NCI-H510A (cell line): ENCODE measurements at regions not wholly inside any gene's neighbourhood (a gene's known extent, or its start where the extent isn't known, plus 50 kb on each side); places are given as distances from the start of the nearest gene placed in this dataset.
"Not testable (repeated sequence)": the region's sequence is repeated elsewhere in the genome, so short reads cannot be mapped to it uniquely, and the experiment has no call there.

ENCODE experiments used
- DNase-seq: peaks from one replicate; lab custom pipeline; 2025; lab: John Stamatoyannopoulos, UW

DNA sequence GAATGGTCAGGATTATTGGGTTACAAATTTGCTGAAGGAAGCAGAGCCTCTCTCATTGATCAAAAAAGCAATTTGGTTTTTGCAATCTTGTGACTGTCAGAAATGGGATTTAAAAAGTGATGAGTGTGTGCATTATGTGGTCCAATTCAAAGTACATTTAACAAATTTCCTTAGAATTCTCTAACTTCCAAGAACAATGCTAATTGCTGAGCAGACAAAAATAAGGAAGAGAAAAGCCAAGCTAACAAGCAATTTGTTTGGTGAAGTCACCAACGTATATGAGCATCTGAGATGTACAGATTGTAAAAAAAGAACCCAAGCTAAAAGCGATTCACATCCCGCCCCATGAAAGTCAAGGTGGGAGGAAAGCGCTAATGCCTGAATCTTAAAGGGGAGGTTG is 1643.9 kb downstream of the CDH8 start:
- DNase-seq: no peak

DNA sequence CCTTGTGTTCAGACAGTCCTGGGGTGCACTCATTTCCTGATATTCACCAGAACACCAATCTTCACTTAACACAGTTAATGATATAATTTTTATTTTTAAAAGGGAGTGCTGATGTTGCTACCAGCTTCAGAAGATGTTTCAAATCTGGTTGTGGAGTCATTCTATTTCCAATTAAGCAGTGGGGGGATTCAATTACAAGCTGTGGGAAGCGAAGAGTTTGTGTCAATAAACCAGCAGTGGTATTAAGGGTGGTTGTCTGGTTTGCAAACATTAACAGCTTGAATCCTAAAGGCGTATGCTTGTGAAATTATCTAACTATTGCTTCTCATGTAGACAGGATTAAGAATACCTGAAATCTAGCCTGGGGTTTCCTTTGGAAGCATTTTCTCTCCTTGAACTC is 1637.5 kb upstream of the GOT2 start:
- no peak for DNase-seq

DNA sequence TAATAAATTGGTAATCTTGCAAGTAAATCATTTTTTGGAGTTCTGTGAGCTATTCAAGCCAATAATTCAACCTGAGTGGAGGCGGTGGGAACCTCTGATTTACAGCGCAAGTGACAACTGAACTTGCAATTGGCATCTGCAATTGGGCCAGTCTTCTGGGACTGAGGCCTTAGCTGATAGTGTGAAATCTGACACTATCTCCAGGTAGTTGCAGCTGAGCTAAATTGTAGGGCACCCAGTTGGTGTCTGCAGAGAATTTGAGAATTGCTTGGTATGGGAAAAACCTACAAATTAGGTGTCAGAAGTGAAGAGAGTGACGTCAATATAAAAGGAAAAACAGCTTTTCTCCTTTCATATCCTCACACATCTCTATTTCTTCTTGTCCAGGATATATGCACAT is 1633.6 kb upstream of the GOT2 start:
- no peak for DNase-seq

DNA sequence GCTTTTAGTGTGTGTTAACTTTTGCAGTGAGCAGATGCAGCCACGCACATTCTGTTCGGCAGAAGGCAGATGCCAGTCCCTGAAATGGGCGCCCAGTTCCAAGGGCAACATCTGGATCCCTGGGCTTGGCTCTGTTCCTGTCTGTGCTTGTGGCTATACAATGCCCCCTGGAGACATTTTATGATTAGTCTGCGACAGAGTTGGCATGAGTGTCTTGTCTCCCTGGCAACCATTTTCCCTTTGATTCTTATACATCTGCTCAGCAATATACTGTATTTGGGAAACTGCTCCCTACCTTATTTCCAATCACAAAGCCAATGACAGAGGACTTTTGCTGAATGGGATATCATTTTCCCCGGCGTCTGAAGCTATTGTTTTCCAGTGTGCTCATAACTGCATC is 1629.5 kb upstream of the GOT2 start:
- no peak for DNase-seq

GRCh38 chr16:60359866-60360265 is 1625.8 kb upstream of the GOT2 start:
- not testable (repeated sequence) for DNase-seq

- DNase-seq: not testable (repeated sequence)
These were observed 1625.3 kb upstream of the GOT2 start for GRCh38 chr16:60359412-60359811.

DNA sequence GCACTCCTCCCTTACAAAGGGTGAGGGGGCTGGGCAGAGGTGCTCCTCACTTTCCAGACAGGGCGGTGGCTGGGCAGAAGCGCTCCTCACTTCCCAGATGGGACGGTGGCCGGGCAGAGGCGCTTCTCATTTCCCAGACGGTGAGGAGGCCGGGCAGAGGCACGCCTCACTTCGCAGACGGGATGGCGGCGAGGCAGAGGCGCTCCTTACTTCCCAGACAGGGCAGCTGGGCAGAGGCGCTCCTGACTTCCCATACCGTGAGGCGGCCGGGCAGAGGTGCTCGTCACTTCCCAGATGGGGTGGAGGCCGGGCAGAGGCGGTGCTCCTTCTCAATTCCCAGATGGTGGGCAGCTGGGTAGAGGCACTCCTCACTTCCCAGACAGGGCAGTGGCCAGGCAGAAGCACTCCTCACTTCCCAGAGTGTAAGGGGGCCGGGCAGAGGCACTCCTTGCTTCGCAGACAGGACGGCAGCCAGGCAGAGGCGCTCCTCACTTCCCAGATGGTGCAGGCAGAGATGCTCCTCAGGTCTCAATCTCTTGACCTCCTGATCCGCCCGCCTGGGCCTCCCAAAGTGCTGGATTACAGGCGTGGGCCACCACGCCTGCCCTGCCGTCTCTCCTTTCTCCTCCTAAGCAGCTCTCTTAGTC is 1623.9 kb upstream of the GOT2 start:
- not testable (repeated sequence) for DNase-seq

DNA sequence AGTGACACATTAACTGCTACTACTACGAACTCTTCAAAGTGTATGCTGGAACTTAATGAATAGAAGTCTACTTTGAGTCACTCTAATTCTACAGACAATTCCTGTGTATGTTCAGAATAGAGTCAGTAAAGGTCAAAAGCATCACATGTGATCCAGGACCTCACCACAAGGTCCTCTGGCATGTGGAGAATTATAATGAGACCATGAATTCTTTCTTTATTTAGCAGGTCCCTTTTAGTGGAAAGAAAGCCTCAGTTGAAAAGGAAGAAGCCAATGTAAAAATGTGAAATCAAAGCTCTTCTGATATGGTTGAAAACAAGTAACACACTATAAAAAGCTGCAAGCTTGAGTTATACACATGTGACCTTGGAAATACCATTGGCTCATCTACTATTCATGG is 1612.1 kb upstream of the GOT2 start:
- no peak for DNase-seq

- DNase-seq: no peak
These were observed 1603.6 kb upstream of the GOT2 start for GRCh38 chr16:60337671-60338070.

GRCh38 chr16:60331168-60331567 is 1597.1 kb upstream of the GOT2 start:
- DNase-seq: no peak

GRCh38 chr16:60329108-60329507 is 1595.0 kb upstream of the GOT2 start:
- no peak for DNase-seq

- no peak for DNase-seq
These were observed 1594.0 kb upstream of the GOT2 start for GRCh38 chr16:60328152-60328551.

- no peak for DNase-seq
These were observed 1584.4 kb upstream of the GOT2 start for GRCh38 chr16:60318486-60318885.

- no peak for DNase-seq
These were observed 1576.8 kb upstream of the GOT2 start for GRCh38 chr16:60310846-60311445.

- no peak for DNase-seq
These were observed 1570.6 kb upstream of the GOT2 start for GRCh38 chr16:60304720-60305119.

- DNase-seq: no peak
These were observed 1570.0 kb upstream of the GOT2 start for GRCh38 chr16:60304066-60304465.

- DNase-seq: no peak
These were observed 1568.6 kb upstream of the GOT2 start for GRCh38 chr16:60302676-60303075.

DNA sequence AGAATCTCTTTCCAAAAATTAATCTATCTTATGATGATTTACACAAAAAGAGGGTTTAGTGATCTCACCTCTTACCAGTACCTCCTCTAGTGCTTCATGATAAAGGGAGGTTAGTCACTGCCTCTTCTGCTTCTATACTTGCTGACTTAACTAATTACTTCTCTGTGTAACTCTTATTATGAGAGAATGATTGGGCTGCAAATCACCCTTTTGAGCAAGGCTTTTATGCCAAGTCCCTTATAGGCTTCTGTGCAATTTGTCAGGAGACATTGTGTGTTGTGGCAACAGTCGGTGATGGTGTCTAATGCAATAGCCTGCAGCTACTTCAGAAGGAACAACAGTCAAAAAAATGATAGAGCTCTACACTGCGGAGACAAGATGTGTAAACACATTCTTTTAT is 1568.1 kb upstream of the GOT2 start:
- DNase-seq: no peak

- no peak for DNase-seq
These were observed 1565.2 kb upstream of the GOT2 start for GRCh38 chr16:60299241-60299776.

- DNase-seq: no peak
These were observed 1561.3 kb upstream of the GOT2 start for GRCh38 chr16:60295451-60295850.

- no peak for DNase-seq
These were observed 1551.7 kb upstream of the GOT2 start for GRCh38 chr16:60285794-60286193.

- no peak for DNase-seq
These were observed 1545.0 kb upstream of the GOT2 start for GRCh38 chr16:60279061-60279665.

DNA sequence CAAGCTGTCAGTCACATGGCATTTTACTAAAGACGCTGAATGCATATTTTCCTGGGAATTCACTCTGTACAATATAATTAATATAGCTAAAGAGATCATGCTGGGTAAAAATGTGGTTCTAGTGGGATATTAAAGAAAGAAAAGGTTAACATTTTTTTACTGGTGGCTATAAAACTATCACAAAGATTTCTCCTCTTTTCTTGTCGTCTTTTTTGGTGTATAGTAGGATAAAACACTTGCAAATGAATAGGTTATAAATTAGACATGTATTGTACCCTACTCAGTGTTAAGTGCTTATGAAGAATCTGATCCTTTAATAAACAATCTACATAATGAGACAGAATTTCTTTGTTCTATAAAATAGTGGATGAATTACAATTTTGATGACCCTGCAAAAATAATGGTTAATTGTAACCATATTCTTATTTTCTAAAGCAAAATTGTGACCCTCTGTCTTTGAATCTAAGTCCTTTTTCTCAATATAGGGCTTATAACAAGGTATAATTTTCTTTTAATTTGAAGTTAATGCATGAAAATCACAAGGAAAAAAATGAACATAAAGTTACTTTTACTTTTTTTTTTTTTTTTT is 1540.4 kb upstream of the GOT2 start:
- DNase-seq: no peak
